ENCODE measurements at regions not wholly inside any gene's neighbourhood (a gene's known extent, or its start where the extent isn't known, plus 50 kb on each side); places are given as distances from the start of the nearest gene placed in this dataset.

GRCh38 chr7:36051501-36051900, 101.6 kb upstream of the EEPD1 start:
- TF ChIP-seq CTCF (conservative IDR thresholded peaks at IDR 0.05; ENCODE audit: low read depth, low read length) (no peak), ELK1 (IDR thresholded peaks at IDR 0.05; ENCODE audit: borderline replicate concordance, low read depth, low read length) (no peak), RFX5 (IDR thresholded peaks at IDR 0.05; ENCODE audit: low read depth, low read length) (no peak), CHD1 (IDR thresholded peaks at IDR 0.05; ENCODE audit: low read depth, low read length) (no peak)
